Astrocyte of the hippocampus (primary cell): ENCODE measurements at regions not wholly inside any gene's neighbourhood (a gene's known extent, or its start where the extent isn't known, plus 50 kb on each side); places are given as distances from the start of the nearest gene placed in this dataset.

Source experiments
- DNase-seq: peaks from one replicate; pipeline ENCODE4 v3.0.0; 2011; ENCODE audit warnings: low read depth, low spot score

- DNase-seq = peak; percentile 62
These were observed 173.0 kb upstream of the GATA6 start for GRCh38 chr18:21996351-21996826.

- DNase-seq = peak; percentile 61
These were observed 171.9 kb upstream of the GATA6 start for GRCh38 chr18:21997207-21998143.

- DNase-seq = no peak
These were observed 170.9 kb upstream of the GATA6 start for GRCh38 chr18:21998486-21998885.

GRCh38 chr18:22001912-22002487, 167.4 kb upstream of the GATA6 start:
- no peak for DNase-seq

- peak; percentile 58 for DNase-seq
These were observed 164.1 kb upstream of the GATA6 start for GRCh38 chr18:22005191-22005841.

GRCh38 chr18:22006458-22006857, 162.9 kb upstream of the GATA6 start:
- DNase-seq = no peak

GRCh38 chr18:22009242-22009641, 160.1 kb upstream of the GATA6 start:
- DNase-seq = no peak

GRCh38 chr18:22013993-22014392, 155.4 kb upstream of the GATA6 start:
- DNase-seq = no peak

- no peak for DNase-seq
These were observed 154.2 kb upstream of the GATA6 start for GRCh38 chr18:22015156-22015555.

GRCh38 chr18:22018366-22018765, 151.0 kb upstream of the GATA6 start:
- DNase-seq = no peak

- DNase-seq = no peak
These were observed 150.2 kb upstream of the GATA6 start for GRCh38 chr18:22019193-22019592.

- DNase-seq = no peak
These were observed 149.1 kb upstream of the GATA6 start for GRCh38 chr18:22020127-22020866.

- DNase-seq = no peak
These were observed 148.5 kb upstream of the GATA6 start for GRCh38 chr18:22020867-22021370.

- no peak for DNase-seq
These were observed 147.7 kb upstream of the GATA6 start for GRCh38 chr18:22021701-22022100.

GRCh38 chr18:22024924-22025323, 144.5 kb upstream of the GATA6 start:
- DNase-seq = no peak

GRCh38 chr18:22026362-22026761, 143.0 kb upstream of the GATA6 start:
- DNase-seq = no peak

- no peak for DNase-seq
These were observed 142.5 kb upstream of the GATA6 start for GRCh38 chr18:22026889-22027288.

GRCh38 chr18:22031611-22032010, 137.8 kb upstream of the GATA6 start:
- peak; percentile 16 for DNase-seq

GRCh38 chr18:22032392-22032961, 136.9 kb upstream of the GATA6 start:
- peak; percentile 93 for DNase-seq

- no peak for DNase-seq
These were observed 136.3 kb upstream of the GATA6 start for GRCh38 chr18:22033085-22033484.

GRCh38 chr18:22034276-22034675, 135.1 kb upstream of the GATA6 start:
- no peak for DNase-seq
